Peyer's patch (tissue), 4 donors: ENCODE measurements at regions not wholly inside any gene's neighbourhood (a gene's known extent, or its start where the extent isn't known, plus 50 kb on each side); places are given as distances from the start of the nearest gene placed in this dataset.

Experiments
- CTCF ChIP-seq, 6 experiments: fragments of 450-650 bp in 4 of 6; fragments of 200-600 bp in 2 of 6; sonication (generic) in 1 of 6; IDR thresholded peaks; one replicate each; pipeline ENCODE4 v1.5.1; 2017 to 2019; ENCODE audit warnings: antibody characterized with exemption in 6 of 6, mild to moderate bottlenecking in 3 of 6, moderate library complexity in 1 of 6
- POLR2A ChIP-seq, 2 donors: fragments of 450-650 bp; IDR thresholded peaks; one replicate each; pipeline ENCODE4 v1.5.1; 2017; ENCODE audit warnings: antibody characterized with exemption in 2 of 2, mild to moderate bottlenecking in 2 of 2, moderate library complexity in 2 of 2

DNA sequence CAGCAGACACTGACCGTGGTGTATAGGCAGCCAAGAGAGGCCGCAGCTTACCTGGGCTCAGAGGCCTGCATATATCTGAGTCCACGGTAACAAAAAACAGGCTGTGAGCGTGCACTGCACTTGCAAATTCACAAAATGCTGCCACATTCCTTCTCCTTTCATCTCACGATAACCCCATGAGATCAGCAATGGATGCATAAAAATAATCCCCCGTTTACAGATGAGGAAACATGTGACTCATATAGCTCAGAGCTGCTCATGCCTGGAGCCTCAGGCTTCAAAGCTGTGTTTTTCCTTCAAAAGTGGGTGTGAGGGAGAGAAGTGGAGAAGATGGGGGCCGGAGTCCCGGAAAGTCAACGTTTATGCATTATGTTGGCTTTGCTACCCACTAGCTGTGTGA is 118.3 kb upstream of the FOXF1 start:
- TF ChIP-seq CTCF (IDR thresholded peaks at IDR 0.05) (no peak), POLR2A (IDR thresholded peaks at IDR 0.05) (no peak)
